NCI-H187 treated with DMSO at 0.1 percent for 48 hours (cell line): ENCODE measurements at regions not wholly inside any gene's neighbourhood (a gene's known extent, or its start where the extent isn't known, plus 50 kb on each side); places are given as distances from the start of the nearest gene placed in this dataset.

Experiments
- DNase-seq: peaks from one replicate; lab custom pipeline; 2025; lab: John Stamatoyannopoulos, UW

DNA sequence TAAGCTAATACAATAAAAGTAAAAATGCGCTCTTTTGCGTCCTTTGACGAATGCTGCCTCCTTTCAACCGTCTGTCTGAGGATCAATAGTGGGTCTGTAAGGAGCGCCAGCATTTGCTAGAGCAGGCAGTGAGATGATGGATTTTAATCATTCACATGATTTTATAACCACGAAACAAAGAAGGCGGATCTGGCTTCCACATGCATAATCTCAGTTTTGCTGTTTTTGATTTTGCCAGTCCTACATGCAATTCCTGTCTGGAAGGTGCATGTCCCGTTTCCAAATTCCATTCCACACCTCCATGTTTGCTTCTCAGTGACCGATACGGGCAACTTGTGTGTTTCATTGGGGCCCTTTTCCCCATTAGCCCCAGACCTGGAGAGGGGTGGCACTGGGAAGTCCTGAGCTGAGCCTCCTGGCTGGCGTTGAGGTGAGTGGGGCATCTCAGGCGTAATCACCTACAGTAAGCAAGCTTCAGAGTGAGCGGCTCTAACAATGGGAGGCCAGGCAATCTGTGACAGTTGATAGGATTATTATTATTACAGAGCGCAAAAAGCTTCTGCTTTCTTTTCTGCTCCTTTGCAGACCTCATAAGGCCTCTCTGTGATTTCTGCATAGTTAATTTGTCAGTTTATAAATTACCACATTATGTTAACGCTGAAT lies 405.4 kb downstream of the ZSWIM6 start:
- DNase-seq: no peak

DNA sequence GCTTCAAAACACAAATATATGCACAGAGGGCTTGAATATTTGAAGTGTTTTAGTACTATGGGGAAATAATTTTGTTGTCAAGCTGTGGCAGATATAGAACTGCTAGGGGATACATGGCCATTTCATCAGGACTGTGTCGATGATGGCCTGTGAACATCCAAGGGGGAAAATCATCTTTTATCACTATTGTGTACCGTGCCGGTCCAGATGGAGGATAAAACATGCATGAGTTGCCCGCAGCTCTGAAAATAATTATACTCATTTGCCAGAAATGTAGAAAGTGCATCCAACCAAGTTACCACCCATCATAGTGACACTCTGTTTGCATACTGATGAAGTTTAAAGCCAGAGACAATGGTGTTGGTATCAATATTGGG lies 405.9 kb downstream of the ZSWIM6 start:
- no peak for DNase-seq

DNA sequence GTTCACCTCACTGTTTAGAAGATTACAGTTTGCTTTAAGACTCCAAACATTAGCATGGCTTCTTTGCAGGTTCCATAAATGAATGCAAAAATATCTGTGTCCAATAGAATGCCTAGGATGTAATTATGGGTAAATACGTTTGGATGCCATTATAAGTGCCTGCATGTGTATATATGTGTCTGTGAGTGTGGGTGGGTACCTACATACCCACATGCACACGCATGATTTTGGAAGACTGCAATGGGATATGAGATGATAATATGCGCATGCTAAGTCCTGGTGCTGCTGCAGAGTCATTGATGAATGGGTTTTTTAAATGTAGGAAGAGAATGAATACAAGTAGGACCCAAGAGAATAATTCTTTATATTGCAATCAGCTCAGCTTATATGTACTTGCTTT lies 406.4 kb downstream of the ZSWIM6 start:
- no peak for DNase-seq

DNA sequence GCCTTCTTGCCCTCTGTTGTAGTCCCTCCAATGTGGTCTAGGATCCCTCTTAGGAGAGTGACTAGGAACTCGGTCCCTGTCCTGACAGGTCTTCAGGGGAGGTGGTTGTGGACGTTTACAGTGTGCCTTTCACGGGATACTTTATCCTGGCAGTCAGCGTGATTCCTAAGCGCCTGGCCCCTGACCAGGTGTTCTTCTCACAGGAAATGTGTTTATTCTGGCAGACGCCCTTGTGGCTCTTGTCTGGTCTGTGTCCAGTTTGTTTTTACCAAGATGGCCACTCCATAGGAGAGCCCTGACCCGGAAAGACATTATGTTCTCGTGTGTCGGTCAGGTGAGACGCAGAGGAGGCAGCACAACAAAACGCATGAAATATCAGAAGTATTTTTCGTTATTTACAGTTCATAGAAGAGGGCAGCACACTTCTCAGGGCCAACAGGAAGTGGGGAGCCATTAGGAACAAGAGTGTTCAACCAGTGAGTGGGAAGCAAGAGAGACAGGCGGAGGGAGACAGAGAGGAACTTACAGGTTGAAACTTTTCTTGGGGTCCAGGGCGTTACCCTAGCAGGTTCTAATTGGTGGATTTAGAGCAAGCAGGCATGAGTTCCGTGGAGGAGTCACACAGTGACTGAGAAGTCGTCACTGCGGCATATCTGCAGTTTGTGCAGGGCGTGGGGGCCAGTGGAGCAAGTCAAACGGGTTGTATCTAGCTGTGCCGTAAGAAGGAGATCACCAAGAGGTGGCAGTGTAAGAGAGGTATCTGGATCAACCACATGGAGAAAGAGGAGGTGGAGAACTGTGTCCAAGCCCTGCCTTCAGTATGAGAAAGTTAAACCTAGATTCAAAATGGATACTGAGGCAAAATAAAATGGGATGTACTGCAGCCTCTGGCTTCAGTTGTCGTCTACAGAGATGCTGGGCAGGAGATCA lies 412.9 kb downstream of the ZSWIM6 start:
- no peak for DNase-seq

DNA sequence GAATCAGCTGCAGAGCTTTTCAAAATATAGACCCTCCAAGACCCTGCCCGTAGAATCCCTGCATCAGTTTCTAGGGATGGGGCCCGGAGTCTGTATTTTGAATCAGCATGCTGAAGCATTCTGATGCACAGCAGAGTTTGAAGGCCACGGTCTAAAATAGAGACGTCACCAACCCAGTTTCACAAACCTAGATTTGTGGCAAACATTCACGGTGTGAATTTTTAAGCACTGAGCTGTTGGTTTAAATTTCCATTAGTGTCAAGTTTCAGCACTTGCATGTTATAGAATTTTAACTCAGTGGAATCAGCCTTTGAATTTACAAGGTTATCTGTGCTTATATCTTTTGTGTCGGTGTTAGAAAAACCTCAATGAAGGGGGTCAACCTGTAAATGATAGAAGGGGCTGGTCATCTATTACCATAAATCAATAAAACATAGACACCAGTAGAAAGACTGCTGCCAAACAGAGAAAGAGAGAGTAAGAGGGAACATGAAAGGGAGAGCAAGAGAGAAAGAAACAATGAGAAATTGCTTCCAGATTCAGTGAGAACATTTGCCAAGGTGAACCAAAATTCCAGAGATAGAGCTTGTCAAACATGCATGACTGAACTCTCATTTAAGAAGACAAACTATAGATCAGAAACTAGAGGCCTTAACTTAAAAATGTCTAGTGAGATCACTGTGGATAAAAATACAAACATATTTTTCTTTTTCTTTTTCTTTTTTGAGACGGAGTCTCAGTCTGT lies 414.9 kb downstream of the ZSWIM6 start:
- no peak for DNase-seq

DNA sequence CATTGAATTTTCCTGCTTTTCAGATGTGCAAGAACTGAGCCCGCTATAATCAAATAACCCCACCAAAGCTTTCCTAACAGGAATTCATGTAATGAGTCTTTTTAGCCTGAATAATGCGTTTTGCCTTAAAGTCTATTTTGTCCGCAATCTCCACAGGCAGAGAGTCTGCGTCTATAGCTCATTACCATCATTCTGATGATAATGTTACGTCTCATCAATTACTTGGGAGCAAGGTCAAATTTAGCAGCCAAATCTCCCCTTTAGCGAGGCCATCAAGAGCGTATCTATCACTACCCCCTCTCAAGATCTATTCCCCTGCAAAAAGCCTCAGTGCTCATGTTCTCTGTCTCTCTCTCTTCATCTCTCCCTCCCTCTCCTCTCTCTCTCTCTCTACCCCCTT lies 416.1 kb downstream of the ZSWIM6 start:
- DNase-seq: no peak

DNA sequence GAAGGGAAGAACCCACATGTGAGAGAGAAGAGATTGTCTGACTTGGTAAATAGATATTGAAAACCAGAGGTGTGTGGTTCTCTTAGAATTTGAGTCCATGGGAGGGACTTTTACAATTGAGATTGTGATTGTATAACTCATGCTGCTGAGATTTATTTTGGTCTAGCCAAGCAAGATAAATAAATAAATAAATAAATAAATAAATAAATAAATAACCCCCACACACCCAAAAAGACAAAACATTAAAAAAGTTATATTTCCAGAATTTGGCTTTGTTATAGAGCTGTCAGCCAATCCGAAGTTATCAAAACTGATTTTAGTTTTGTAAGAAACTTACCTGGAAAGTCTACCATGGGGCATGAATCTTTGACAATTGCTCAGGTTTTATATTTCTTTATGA lies 416.6 kb downstream of the ZSWIM6 start:
- no peak for DNase-seq

DNA sequence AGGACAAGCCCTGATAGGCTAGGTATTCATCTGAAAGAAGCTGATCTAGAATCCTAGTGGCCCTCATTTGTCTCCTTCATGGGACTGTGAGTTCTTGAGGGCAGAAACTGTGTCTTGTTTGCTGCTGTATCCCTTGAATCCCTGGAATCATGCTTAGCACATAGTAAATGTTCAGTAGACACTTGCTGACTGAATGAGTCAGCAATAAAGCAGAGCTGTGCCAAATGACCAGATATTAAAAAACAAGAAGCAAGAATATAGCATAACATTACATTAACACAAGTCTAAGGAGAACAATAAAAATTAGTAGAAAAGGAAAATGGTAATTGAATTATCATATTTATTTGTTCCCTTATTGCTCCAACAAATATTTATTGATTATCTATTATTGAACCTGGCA lies 420.5 kb downstream of the ZSWIM6 start:
- DNase-seq: no peak

DNA sequence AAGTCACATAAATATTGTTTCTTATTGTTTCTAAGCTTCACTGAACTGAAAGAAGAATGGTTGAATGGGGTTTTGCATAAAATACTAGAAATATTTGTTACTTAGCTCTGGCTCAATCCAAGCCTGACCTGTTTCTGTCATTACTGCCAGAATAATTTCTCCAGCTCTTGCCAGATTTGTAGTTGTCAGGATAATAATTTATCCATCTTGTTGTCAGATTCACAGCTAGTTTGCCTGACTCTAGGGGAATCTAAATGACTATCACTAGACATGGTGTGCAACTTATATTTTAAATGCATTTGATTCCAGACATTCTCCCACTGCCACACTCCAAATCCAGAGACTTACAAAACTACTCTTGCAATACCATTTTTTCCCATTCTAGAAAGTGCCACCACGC lies 422.7 kb downstream of the ZSWIM6 start:
- DNase-seq: no peak

DNA sequence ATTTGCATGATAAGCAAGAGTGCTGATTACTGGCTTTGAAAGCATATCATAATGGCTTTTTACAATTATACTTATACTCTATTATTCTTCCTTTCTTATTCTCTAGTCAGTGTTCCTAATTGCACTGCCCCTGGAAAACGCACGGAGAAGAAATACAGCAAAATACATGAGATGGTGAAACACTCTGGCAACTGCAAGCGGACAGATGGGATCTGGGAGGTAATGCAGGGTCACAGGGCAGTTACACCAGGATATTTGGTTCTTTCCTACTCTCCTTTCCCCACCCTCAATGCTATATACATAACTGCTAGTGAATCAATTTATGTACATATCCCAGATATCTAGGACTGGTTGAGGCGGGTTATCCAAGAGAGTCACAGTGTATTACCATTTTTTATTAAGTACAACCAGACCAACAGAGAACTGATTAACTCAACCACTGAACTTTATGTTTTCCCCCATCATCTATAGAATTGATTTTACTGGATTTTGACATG lies 423.7 kb downstream of the ZSWIM6 start:
- no peak for DNase-seq

DNA sequence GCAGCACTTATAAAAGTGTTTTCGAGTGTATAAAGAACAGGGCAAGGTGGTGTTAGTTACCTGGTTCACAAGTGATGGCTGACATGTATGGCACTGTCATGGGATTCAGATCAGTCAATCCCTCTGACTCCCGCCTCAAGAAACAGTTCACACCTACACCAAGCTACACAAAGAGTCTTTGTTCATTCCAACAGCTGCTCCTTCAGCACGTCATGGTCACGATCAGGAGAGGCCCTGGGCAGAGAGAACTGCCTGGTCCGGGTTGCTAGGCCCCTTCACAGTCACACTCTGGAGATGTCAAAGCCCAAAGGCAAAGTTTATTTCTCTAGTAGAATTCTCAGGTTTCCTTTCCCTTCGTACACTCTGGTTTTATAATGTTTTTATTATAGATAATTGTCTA lies 426.7 kb downstream of the ZSWIM6 start:
- no peak for DNase-seq

DNA sequence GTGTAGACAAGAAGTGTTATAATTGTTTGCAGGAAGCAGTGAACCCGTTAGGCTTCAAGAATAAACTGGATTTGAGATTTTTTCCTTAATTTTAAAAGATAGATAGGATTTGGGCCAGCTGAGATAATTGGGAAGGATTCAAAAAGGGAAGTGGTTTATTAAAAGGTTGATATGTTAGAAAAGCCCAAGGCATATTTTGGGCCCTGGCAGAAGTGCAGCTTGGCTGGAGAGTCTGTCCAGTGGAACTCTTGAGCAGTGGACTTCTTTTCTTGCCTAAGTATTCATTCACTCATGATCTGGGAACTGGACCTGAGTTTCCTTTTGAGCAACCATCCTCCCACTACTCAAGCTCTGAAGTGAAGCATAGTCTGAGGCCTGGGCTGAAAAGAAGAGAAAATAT lies 433.4 kb downstream of the ZSWIM6 start:
- DNase-seq: no peak

DNA sequence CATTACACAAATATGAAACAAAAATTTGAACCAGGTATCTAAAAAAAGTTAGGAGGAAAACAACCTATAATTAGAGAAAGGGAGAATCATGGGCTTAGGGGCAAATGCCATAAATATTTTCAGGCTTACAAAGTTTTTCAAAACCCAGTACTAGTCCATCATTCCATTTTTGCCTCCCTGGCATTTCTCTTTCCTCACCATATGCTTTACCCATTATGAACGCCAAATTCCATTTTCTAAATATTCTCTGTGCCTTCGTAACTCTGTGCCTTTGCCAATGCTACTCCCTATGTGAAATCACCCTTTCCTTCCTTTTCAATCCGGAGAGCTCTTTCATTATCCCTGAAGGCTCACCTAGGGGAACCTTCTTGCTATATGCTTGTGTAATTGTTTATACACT lies 434.1 kb downstream of the ZSWIM6 start:
- DNase-seq: no peak

DNA sequence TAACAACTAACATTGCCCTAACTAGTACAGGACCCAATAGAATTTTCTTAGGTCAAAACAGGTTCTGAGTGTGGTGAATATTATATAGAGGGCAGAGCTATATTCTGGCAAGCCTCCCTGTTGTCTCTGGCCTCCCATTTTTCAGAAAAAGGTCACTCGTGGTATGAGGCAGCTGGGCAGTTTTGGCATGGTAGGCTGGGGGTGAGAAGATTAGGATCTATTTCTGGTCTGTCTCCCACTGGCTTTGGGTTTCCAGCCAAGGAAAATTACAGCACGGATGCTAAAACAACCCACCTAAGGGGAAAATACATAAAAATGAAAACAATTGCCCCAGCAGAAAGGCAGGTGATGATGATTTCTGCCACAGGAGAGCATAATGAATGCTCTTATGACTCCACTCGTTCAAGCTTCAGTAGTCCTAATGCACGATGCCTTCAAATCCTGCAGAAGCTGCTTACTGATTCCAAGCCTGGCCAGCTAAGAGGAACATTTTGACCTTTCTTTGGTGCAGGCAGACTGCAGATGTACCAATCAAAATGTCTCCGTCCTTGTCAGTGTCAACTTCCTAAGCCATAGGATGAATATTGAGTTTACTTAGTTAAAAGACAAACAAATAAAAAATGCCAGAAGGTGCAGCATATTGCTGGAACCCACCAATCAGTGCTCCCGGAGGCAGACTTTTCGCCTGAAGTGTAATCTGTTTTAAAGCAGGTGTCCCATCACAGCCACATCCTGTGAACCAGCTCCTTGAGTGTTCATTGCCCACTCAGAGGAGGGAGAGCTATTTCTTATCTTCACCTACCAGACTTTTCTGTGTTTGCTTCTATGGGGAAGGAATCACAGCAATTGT lies 435.4 kb downstream of the ZSWIM6 start:
- no peak for DNase-seq

DNA sequence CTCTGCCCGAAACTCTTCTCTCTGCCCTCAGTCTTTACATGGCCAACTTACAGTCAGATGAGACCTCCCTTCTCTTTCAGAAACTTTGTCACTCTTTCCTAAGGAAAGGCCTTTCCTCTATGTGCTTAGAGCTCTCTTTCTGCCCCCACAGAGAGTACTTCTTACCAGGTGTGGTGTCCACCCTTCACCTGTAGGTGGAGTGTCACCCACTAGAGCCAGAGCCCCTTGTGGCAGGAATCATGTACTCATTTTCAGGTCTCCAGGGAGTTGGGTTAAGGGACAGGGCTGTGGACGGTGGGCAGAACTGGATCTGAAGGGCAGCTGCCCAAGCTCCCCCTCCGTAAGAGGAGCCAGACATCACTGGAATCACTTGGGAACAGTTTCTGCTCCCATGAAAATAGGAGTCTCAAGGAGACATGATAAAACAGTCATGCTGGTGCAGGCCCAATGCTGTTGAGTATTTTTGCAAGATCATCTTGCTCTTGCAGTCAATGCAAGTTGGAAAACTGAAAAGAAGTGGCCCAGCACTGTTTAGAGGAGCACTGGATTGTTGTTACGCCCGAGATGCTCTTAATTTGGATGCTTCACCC lies 436.7 kb downstream of the ZSWIM6 start:
- no peak for DNase-seq

DNA sequence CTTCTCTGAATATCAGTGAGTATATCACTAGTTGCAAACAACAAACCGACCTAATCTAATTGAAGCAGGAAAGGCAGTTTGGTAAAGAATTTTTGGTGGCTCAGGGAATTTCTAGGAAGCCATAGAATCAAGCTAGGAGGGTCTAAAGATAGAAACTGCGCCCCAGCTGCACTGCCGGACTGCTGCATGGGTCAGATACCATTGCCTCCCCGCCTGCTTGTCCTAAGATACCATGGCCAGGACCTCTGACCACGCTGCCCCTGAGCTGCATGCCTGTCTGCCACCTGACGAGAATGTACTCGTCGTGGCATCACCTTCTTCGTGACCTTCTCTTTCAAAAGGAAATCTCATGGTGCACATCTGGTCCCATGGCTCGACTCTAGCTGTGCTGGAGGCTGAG lies 439.0 kb downstream of the ZSWIM6 start:
- no peak for DNase-seq

DNA sequence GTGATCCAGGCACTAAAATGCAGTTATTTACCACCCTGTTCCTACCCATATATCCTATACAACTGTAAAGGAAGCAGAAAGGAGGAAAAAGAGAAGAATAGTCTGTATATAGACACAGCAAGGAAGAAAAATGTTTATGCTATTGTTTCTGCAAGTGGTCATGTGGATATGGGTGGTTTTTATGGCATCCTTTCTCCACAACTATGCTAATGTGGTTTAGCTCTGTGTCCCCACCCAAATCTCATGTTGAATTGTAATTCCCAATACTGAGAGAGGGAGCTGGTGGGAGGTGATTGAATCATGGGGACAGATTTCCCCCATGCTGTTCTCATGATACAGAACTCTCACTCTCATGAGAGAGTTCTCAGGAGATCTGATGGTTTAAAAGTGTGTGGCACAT lies 439.8 kb downstream of the ZSWIM6 start:
- no peak for DNase-seq

DNA sequence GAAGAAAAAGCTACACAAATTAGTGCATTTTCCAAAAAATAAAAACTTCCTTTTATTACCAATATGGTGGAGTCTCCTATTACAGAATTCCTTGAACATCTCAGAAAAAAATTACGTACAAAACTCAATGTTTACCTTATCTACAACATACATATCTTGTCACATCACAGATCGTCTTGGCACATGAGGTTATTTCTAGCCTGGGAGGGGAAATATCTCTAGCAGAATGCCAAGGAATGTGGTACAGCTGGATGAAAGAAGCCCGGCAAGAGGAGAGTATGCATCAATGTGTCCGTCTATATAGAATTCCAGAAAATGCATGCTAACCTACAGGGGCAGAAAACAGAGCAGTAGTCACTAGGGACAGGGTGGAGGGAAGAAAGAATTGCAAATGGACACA lies 443.8 kb downstream of the ZSWIM6 start:
- DNase-seq: no peak

DNA sequence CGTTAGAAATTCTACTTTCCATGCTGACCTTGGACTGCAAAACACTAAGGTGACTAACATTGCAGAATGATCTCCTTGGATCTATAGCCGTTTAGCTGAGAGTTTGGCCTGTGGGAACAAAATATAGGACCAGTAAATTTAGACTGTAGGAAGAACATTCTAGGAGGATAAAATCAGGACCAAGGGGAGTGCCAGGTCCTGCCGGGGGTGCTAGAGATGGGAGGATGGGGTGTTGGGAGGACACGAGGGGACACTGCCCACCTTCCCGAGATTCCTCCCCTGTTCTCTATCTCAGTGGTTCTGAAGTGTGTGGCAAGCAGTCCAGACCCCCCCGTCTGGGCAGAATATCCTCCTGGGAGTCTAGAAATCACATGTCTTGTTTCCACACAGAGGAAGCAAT lies 445.2 kb downstream of the ZSWIM6 start:
- DNase-seq: no peak

DNA sequence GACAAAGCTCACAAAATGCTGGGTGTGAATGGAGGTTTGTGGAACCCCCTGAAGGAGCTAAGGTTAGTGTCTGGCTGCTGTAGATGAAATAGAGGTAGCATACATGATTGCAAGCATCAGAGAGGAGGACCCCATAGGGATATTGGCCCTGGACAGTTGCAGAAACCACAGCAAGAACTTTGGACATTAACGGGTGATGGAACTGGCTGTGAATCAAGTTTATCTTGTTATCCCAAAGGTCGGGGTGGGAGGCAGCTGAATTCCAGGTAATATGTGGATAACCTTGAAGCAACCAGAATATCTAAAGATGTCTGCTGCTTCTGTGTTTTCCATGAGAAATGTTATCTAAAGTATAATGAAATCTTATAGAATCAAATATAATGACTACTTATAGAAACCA lies 447.7 kb downstream of the ZSWIM6 start:
- no peak for DNase-seq

DNA sequence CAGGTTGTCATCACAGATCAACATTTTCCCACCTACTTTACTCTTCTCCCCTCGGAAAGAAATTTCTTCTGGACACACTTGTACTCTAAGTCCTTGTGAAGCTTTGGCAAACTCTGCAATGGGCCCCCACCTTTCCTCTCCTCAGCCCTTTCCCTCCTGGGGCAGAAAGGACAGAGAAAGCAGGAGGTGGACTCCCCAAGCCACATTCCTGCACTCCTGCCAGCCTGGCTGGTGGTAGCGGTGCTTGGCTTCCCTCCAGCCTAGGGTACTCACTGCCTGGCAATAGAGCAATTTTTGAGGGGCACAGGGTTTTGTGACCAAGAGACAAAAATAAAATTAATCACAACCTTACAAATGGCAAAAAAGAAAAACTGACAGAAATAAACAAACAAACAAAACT lies 451.4 kb downstream of the ZSWIM6 start:
- DNase-seq: no peak
